G401 (cell line): ENCODE measurements at regions not wholly inside any gene's neighbourhood (a gene's known extent, or its start where the extent isn't known, plus 50 kb on each side); places are given as distances from the start of the nearest gene placed in this dataset.

Experiments
- DNase-seq: peaks from one replicate; pipeline ENCODE4 v3.0.0-alpha.2; 2015; ENCODE audit warnings: low spot score
- in situ Hi-C: cut with HindIII; loops from 2 replicates; pipeline ENCODE4 v1.10.0; 2016; ENCODE audit warnings: low sequenced_read_pairs, mixed read lengths

GRCh38 chr4:180861651-180862050 is 1381.6 kb upstream of the TENM3 start:
- in situ Hi-C loops, result no loop called here
- DNase-seq, result no peak

DNA sequence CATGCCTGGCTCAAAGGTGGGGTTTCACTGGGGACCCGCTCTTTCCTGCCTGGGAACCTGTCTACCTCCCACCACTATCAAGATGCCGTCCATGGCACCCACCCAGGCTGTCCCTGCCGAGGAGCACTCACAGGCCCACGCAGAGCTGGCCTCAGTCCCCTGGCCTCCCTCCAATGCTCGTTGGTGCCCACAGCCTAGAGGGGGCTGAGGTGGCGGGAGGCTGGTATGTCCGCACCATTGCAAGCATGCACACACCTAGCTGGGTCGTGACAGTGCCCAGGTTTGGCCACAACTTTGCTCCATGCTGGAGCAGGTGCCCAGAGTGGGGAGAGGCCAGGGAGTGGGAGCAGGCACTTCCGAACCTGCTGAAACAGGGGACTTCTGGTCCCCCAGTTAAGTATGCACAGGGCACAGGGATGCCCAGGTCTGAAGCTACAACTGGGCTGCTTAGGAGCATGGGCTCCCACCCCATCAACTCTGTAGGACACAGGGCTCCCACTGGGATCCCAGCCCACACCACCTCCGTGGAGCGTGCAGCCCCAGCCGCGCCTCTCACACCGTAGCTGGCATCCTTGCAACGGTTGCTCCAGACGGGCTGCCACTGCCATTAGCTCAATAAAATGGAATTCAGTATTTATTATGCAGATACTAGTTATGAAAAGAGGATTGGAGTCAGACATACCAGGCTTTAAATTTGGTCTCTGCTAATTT is 1376.1 kb upstream of the TENM3 start:
- in situ Hi-C loops, result no loop called here
- no peak for DNase-seq

- in situ Hi-C loops, result no loop called here
- no peak for DNase-seq
These were observed 1372.6 kb upstream of the TENM3 start for GRCh38 chr4:180870623-180871022.

DNA sequence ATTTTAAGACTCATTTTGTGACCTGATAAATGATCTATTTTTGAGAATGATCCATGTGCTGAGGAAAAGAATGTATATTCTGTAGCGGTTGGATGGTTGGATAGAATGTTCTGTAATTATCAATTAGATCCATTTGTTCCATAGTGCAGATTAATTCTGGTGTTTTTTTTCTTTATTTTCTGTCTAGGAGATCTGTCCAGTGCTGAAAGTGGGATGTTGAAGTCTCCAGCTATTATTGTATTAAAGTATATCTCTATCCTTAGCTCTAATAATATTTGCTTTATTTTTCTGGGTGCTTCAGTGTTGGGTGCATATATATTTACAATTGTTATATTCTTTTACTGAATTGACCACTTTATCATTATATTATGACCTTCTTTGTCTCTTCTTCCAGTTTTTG is 1344.9 kb upstream of the TENM3 start:
- no peak for DNase-seq
- in situ Hi-C loops, result no loop called here

GRCh38 chr4:180900781-180901180 is 1342.4 kb upstream of the TENM3 start:
- DNase-seq, result no peak
- in situ Hi-C loops, result no loop called here

DNA sequence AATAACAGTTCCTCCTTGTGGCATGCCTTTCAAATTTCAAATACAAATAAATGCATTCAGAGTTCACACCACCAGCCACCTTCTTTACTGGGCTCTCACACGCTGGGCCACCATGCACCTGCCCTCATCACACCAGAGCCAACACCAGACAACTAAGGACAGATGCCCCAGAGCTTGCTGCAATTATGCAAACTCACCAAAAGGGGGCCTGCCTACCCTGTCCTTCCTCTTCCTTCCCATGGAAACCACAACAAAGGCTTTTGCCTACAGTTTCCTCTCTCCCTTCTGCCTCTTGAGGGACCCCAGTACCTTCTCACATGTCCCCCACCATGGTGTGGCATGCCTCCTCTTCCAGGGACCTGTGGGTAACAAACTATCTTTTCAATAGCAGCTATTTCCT is 1333.9 kb upstream of the TENM3 start:
- in situ Hi-C loops, result no loop called here
- no peak for DNase-seq

GRCh38 chr4:180913750-180914149 is 1329.5 kb upstream of the TENM3 start:
- in situ Hi-C loops, result no loop called here
- DNase-seq, result no peak

- no peak for DNase-seq
These were observed 1319.7 kb upstream of the TENM3 start for GRCh38 chr4:180923486-180923885.

GRCh38 chr4:180925805-180926204 is 1317.4 kb upstream of the TENM3 start:
- DNase-seq, result no peak
- in situ Hi-C loops, result no loop called here

More at GRCh38 chr4:180923486-180923885, 1319.7 kb upstream of the TENM3 start:
- in situ Hi-C loops, result no loop called here

DNA sequence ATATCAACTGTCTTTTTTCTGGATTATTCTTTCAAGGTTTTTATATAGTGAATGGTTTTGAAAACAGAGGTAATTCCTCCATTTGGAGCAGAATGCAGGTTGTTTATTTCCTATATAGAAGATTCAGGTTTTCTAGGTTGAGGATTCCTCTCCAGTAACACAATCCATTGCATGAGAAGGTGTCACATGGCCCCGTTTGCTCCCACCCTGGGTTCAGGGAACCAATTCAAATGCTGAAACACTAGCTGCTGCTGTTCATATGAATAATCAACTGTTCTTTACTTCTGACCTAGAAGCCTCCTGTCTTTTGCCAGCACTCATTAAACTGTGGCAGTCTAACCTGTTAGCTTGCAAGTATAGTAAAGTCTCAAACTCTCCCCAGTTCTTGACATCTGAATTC is 1316.9 kb upstream of the TENM3 start:
- in situ Hi-C loops, result no loop called here

DNA sequence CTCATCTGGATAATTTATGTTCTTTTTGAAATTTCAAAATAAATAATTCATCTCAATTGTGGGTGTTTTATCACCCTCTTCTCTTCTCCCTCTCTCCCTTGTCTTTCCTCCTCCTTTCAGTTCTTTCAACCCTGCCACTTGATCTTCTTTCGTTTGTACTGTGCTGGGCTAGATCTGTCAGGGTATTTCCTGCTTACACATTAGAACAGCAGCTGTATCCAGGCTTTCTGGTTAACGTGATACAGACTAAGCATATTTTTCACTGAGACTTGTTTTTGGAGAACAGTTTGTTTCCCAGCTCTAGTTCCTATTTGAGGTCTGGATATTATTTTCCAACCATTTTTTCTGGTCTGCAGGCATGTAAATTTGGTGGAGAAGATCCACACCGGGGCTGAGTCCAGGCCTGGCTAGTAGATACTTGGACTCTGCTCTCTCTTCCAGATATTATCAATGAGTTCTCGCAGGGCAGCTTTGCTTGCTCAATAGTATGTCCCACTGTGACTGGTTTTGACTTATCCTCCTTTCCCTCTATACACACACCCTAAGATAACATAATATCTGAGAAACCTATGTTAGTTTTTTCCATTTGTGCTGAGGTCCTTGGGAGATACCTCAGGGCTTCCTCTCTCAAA is 1310.7 kb upstream of the TENM3 start:
- in situ Hi-C loops, result no loop called here
- DNase-seq, result no peak

More for the DNA sequence above, 1316.9 kb upstream of the TENM3 start:
- DNase-seq, result no peak

DNA sequence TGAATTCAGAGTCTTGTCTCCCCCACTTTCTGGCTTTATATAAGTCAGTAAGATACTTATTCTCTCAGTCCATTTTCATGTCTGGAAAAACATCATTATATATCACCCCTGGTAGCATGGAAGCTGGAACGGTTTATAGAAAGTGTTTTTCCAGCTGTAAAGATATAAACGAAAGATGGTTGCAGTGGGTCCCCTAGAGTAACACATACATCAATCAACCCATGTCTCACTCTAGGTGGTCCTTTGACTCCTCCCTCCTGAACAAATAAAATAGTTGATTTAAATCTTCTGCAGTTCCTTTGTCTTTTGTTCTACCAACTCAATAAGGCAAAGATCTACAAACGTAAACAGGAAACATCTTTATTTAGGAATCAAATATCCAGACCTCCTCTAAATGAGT is 1306.1 kb upstream of the TENM3 start:
- no peak for DNase-seq
- in situ Hi-C loops, result no loop called here

DNA sequence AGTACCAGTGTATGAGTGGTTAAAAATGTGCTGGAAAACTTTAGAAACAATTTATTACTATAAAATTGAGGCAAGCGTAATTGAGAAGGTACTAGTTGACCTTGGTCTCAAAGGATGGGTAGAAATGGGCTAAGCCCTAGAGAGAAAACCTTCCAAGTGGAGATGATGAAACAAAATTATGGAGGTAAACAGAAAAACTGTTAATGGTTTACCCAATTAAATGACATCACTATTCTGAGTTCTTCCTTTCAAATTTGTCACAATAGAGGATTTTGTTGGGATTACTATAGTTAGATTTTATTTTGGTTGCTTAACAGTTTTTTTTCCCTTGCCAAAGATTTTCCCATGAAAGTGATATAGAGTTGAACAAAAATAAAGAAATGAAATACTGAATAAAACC is 1302.5 kb upstream of the TENM3 start:
- DNase-seq, result no peak
- in situ Hi-C loops, result no loop called here

GRCh38 chr4:180942367-180942916 is 1300.8 kb upstream of the TENM3 start:
- in situ Hi-C loops, result no loop called here

DNA sequence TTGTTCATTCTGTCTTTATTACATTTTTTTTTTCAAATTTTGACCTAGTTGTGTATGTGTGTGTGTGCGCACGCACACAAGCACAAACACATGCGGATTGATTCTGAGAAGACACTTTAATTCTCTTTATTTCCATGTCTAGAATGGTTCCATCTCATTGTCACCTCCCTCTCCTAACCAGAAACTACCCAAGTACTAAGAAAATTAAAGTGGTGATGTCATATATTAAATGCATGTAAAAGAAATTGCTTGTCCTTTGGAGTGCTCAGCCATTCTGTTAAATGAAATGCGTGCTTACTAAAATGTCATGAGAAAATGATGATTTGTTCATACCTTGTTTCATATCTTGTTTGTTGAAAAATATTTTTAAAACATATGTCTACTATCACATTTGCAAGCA is 1297.0 kb upstream of the TENM3 start:
- in situ Hi-C loops, result no loop called here
- no peak for DNase-seq

More at GRCh38 chr4:180942367-180942916, 1300.8 kb upstream of the TENM3 start:
- no peak for DNase-seq

- DNase-seq, result no peak
- in situ Hi-C loops, result no loop called here
These were observed 1295.8 kb upstream of the TENM3 start for GRCh38 chr4:180947425-180947824.

GRCh38 chr4:180949424-180950213 is 1293.6 kb upstream of the TENM3 start:
- DNase-seq, result no peak
- in situ Hi-C loops, result no loop called here

- DNase-seq, result no peak
- in situ Hi-C loops, result no loop called here
These were observed 1292.8 kb upstream of the TENM3 start for GRCh38 chr4:180950377-180950776.

GRCh38 chr4:180951312-180951711 is 1291.9 kb upstream of the TENM3 start:
- no peak for DNase-seq
- in situ Hi-C loops, result no loop called here

- in situ Hi-C loops, result no loop called here
These were observed 1289.6 kb upstream of the TENM3 start for GRCh38 chr4:180953572-180953971.

More at GRCh38 chr4:180953572-180953971, 1289.6 kb upstream of the TENM3 start:
- DNase-seq, result no peak
